ENCODE measurements at regions not wholly inside any gene's neighbourhood (a gene's known extent, or its start where the extent isn't known, plus 50 kb on each side); places are given as distances from the start of the nearest gene placed in this dataset.
A peak's percentile ranks its signal among the peaks of the same experiment; 100 is the strongest.

GRCh38 chr10:100623521-100624230 lies 87.9 kb downstream of the HIF1AN start:
- 53% methylated on average over 12 of the region's 12 CpGs for WGBS
- H3K4me3 ChIP-seq = no peak overlapping the region
- H3K4me1 ChIP-seq = no peaks in the 10 kb centered on the region
- no peaks in the 10 kb centered on the region for H3K9me3 ChIP-seq
- peaks cover 97% of the 10 kb centered on the region for H3K27me3 ChIP-seq
- no peak for TF ChIP-seq POLR2AphosphoS5 (IDR thresholded peaks at IDR 0.05)
- no peak overlapping the region for H3K27ac ChIP-seq
- H3K36me3 ChIP-seq = no peaks in the 10 kb centered on the region
- DNase-seq (ENCODE audit: low spot score in 2 of 2) = no peak

GRCh38 chr10:100624298-100624697 lies 88.6 kb downstream of the HIF1AN start:
- WGBS = 85% methylated on average over 6 of the region's 8 CpGs
- Histone ChIP-seq H3K9me3 (no peaks in the 10 kb centered on the region), H3K4me3 (no peak overlapping the region), H3K36me3 (no peaks in the 10 kb centered on the region), H3K27me3 (peaks cover 95% of the 10 kb centered on the region), H3K27ac (no peak overlapping the region), H3K4me1 (no peaks in the 10 kb centered on the region)
- TF ChIP-seq POLR2A (IDR thresholded peaks at IDR 0.05) = no peak
- TF ChIP-seq POLR2AphosphoS5 (IDR thresholded peaks at IDR 0.05) = no peak
- TF ChIP-seq EP300 (IDR thresholded peaks at IDR 0.05) = no peak
- no peak for TF ChIP-seq CTCF (IDR thresholded peaks at IDR 0.05)
- peak in 1 of 2 donors; percentile 16 for DNase-seq (ENCODE audit: low spot score in 2 of 2)

GRCh38 chr10:100625816-100626215 lies 90.1 kb downstream of the HIF1AN start:
- H3K27me3 ChIP-seq = peaks cover 96% of the 10 kb centered on the region
- no peaks in the 10 kb centered on the region for H3K36me3 ChIP-seq
- no peak for TF ChIP-seq POLR2AphosphoS5 (IDR thresholded peaks at IDR 0.05)
- TF ChIP-seq CTCF (IDR thresholded peaks at IDR 0.05) = no peak
- TF ChIP-seq EP300 (IDR thresholded peaks at IDR 0.05) = no peak
- no peak for TF ChIP-seq POLR2A (IDR thresholded peaks at IDR 0.05)
- no peak overlapping the region for H3K27ac ChIP-seq
- no peak overlapping the region for H3K4me3 ChIP-seq
- no peaks in the 10 kb centered on the region for H3K4me1 ChIP-seq
- DNase-seq (ENCODE audit: low spot score in 2 of 2) = peak in 1 of 2 donors; percentile 32
- 19% methylated on average over 8 of the region's 8 CpGs for WGBS
- no peaks in the 10 kb centered on the region for H3K9me3 ChIP-seq

GRCh38 chr10:100628061-100628460 lies 92.3 kb downstream of the HIF1AN start:
- no peaks in the 10 kb centered on the region for H3K36me3 ChIP-seq
- 66% methylated on average over 9 of the region's 10 CpGs for WGBS
- peaks cover 89% of the 10 kb centered on the region for H3K27me3 ChIP-seq
- no peaks in the 10 kb centered on the region for H3K9me3 ChIP-seq
- DNase-seq (ENCODE audit: low spot score in 2 of 2) = no peak
- H3K27ac ChIP-seq = no peak overlapping the region
- no peak overlapping the region for H3K4me3 ChIP-seq
- H3K4me1 ChIP-seq = no peaks in the 10 kb centered on the region
- TF ChIP-seq CTCF (IDR thresholded peaks at IDR 0.05) = no peak
- TF ChIP-seq POLR2A (IDR thresholded peaks at IDR 0.05) = no peak
- no peak for TF ChIP-seq POLR2AphosphoS5 (IDR thresholded peaks at IDR 0.05)
- TF ChIP-seq EP300 (IDR thresholded peaks at IDR 0.05) = no peak

- Histone ChIP-seq H3K27ac (no peak overlapping the region), H3K27me3 (peaks cover 72% of the 10 kb centered on the region), H3K4me3 (no peak overlapping the region), H3K4me1 (no peaks in the 10 kb centered on the region), H3K36me3 (no peaks in the 10 kb centered on the region), H3K9me3 (no peaks in the 10 kb centered on the region)
- DNase-seq (ENCODE audit: low spot score in 2 of 2) = no peak
- WGBS = 73% methylated on average over 2 of the region's 2 CpGs
- TF ChIP-seq CTCF (IDR thresholded peaks at IDR 0.05) (no peak), POLR2A (IDR thresholded peaks at IDR 0.05) (no peak), EP300 (IDR thresholded peaks at IDR 0.05) (no peak), POLR2AphosphoS5 (IDR thresholded peaks at IDR 0.05) (no peak)
Measured at GRCh38 chr10:100631192-100631591, 95.4 kb downstream of the HIF1AN start.

GRCh38 chr10:100632027-100632426 lies 96.3 kb downstream of the HIF1AN start:
- peaks cover 71% of the 10 kb centered on the region for H3K27me3 ChIP-seq
- H3K4me3 ChIP-seq = no peak overlapping the region
- 78% methylated on average over 1 of the region's 1 CpG for WGBS
- no peak for TF ChIP-seq POLR2AphosphoS5 (IDR thresholded peaks at IDR 0.05)
- TF ChIP-seq EP300 (IDR thresholded peaks at IDR 0.05) = no peak
- TF ChIP-seq CTCF (IDR thresholded peaks at IDR 0.05) = no peak
- no peak for TF ChIP-seq POLR2A (IDR thresholded peaks at IDR 0.05)
- H3K27ac ChIP-seq = no peak overlapping the region
- H3K9me3 ChIP-seq = no peaks in the 10 kb centered on the region
- no peak for DNase-seq (ENCODE audit: low spot score in 2 of 2)
- H3K4me1 ChIP-seq = no peaks in the 10 kb centered on the region
- no peaks in the 10 kb centered on the region for H3K36me3 ChIP-seq
